Lower lobe of right lung (tissue), 2 donors: ENCODE measurements at regions not wholly inside any gene's neighbourhood (a gene's known extent, or its start where the extent isn't known, plus 50 kb on each side); places are given as distances from the start of the nearest gene placed in this dataset.
"Not testable (repeated sequence)": the region's sequence is repeated elsewhere in the genome, so short reads cannot be mapped to it uniquely, and the experiment has no call there.

ENCODE experiments used
- ATAC-seq, 2 donors: fragments of 200-7000 bp; cut with Tn5 transposase; one replicate each; pipeline ENCODE4 v1.9.1; 2020 to 2022; ENCODE audit warnings: mild to moderate bottlenecking in 2 of 2, moderate library complexity in 2 of 2
- DNase-seq: peaks from one replicate; pipeline ENCODE4 v3.0.0-alpha.2; 2020
- H3K27ac ChIP-seq: fragments of 200-600 bp; one replicate; pipeline ENCODE4 v1.8.0; 2022
- H3K27me3 ChIP-seq: fragments of 200-600 bp; one replicate; pipeline ENCODE4 v1.8.0; 2022; ENCODE audit warnings: low read depth
- H3K36me3 ChIP-seq: fragments of 200-600 bp; one replicate; pipeline ENCODE4 v1.8.0; 2022; ENCODE audit warnings: mild to moderate bottlenecking
- H3K4me1 ChIP-seq: fragments of 200-600 bp; one replicate; pipeline ENCODE4 v1.8.0; 2022
- H3K4me3 ChIP-seq: fragments of 200-600 bp; one replicate; pipeline ENCODE4 v1.8.0; 2022; ENCODE audit warnings: mild to moderate bottlenecking
- H3K9me3 ChIP-seq: fragments of 200-600 bp; one replicate; pipeline ENCODE4 v1.8.0; 2022
- intact Hi-C: fragments of 100-400 bp; cut with DNase I; formaldehyde crosslinking; loops from one replicate; pipeline ENCODE4 v1.11.0; 2022
- TF ChIP-seq, protein P1 (sequence below): fragments of 200-600 bp; IDR thresholded peaks from one replicate; pipeline ENCODE4 v1.8.0; 2022; ENCODE audit warnings: antibody characterized with exemption, mild to moderate bottlenecking
- donor health status: DM: no; HTN: yes; CAD: no; lungs with severe emphysema.

DNA sequence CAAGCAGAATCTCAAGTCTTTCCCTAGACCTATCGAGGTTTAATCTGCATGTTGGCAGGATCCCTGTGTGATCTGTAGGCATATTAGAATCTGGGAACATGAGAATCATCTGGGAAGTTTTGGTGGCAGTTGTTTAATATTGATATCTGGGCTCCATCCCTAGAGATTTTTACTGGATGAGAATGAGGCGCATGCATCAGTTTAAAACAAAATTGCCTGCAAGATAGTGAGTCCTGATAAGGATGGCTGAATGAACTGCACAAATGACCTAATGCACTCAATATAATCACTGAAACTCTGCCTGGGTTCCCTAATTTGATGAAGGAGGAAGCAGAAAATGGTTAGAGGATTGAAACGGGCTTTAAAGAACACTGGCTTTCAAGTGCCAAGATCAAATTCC lies 218.0 kb downstream of the FGFR2 start:
- no peak for DNase-seq
- no peaks in the 10 kb centered on the region for H3K27me3 ChIP-seq
- no peak overlapping the region for H3K4me3 ChIP-seq
- H3K4me1 ChIP-seq = no peaks in the 10 kb centered on the region
- TF ChIP-seq, protein P1, sequence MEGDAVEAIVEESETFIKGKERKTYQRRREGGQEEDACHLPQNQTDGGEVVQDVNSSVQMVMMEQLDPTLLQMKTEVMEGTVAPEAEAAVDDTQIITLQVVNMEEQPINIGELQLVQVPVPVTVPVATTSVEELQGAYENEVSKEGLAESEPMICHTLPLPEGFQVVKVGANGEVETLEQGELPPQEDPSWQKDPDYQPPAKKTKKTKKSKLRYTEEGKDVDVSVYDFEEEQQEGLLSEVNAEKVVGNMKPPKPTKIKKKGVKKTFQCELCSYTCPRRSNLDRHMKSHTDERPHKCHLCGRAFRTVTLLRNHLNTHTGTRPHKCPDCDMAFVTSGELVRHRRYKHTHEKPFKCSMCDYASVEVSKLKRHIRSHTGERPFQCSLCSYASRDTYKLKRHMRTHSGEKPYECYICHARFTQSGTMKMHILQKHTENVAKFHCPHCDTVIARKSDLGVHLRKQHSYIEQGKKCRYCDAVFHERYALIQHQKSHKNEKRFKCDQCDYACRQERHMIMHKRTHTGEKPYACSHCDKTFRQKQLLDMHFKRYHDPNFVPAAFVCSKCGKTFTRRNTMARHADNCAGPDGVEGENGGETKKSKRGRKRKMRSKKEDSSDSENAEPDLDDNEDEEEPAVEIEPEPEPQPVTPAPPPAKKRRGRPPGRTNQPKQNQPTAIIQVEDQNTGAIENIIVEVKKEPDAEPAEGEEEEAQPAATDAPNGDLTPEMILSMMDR = no peak
- no peak for ATAC-seq
- intact Hi-C loops = no loop called here
- no peaks in the 10 kb centered on the region for H3K36me3 ChIP-seq
- no peak overlapping the region for H3K27ac ChIP-seq
- H3K9me3 ChIP-seq = no peaks in the 10 kb centered on the region

- H3K36me3 ChIP-seq, DNase-seq, H3K27me3 ChIP-seq, H3K27ac ChIP-seq, H3K9me3 ChIP-seq, H3K4me1 ChIP-seq, ATAC-seq, intact Hi-C loops, H3K4me3 ChIP-seq: not testable (repeated sequence)
Observed at GRCh38 chr10:121382029-121382520, 216.2 kb downstream of the FGFR2 start.

- Histone ChIP-seq H3K4me3 (no peak overlapping the region), H3K27me3 (no peaks in the 10 kb centered on the region), H3K36me3 (no peaks in the 10 kb centered on the region), H3K9me3 (no peaks in the 10 kb centered on the region), H3K4me1 (no peaks in the 10 kb centered on the region), H3K27ac (no peak overlapping the region)
- TF ChIP-seq, protein P1 = no peak
- ATAC-seq (no peak), DNase-seq (no peak)
- intact Hi-C loops = no loop called here
Observed at GRCh38 chr10:121385136-121385535, 213.1 kb downstream of the FGFR2 start.

- DNase-seq (no peak), ATAC-seq (peak in 1 of 2 donors; percentile 48)
- TF ChIP-seq, protein P1 = no peak
- Histone ChIP-seq H3K4me1 (no peaks in the 10 kb centered on the region), H3K36me3 (no peaks in the 10 kb centered on the region), H3K27me3 (no peaks in the 10 kb centered on the region), H3K4me3 (no peak overlapping the region), H3K27ac (no peak overlapping the region), H3K9me3 (no peaks in the 10 kb centered on the region)
- intact Hi-C loops = no loop called here
Observed at GRCh38 chr10:121392657-121393056, 205.6 kb downstream of the FGFR2 start.

DNA sequence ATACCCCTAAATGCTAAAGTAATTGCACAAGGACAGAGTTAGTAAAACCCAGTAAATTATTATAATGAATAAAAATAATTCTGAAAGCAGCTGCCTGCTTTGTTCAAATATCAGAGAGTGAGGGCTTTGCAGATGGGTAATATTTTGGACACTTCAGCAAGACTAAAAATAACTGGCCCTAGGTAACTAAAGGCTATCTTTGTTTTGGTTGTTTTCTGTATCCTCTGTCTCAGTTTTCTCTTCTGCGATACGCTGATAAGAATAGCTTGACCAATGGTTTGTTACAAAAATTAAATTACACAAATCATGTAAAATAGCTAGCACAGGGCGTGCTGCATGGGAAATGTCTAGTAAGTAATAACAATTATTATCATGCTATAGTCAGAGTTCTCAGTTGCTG lies 204.7 kb downstream of the FGFR2 start:
- no peak overlapping the region for H3K4me3 ChIP-seq
- no peak overlapping the region for H3K27ac ChIP-seq
- H3K4me1 ChIP-seq = no peaks in the 10 kb centered on the region
- no peaks in the 10 kb centered on the region for H3K27me3 ChIP-seq
- ATAC-seq (no peak), DNase-seq (no peak)
- no peaks in the 10 kb centered on the region for H3K9me3 ChIP-seq
- H3K36me3 ChIP-seq = no peaks in the 10 kb centered on the region
- intact Hi-C loops = no loop called here
- TF ChIP-seq, protein P1 = no peak

DNA sequence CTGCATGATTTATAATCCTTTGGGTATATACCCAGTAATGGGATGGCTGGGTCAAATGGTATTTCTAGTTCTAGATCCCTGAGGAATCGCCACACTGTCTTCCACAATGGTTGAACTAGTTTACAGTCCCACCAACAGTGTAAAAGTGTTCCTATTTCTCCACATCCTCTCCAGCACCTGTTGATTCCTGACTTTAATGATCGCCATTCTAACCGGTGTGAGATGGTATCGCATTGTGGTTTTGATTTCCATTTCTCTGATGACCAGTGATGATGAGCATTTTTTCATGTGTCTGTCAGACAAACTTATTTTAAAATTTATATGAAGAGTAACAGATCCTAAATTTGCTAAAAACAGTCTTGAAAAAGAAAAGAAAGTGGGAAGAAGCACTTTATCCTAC lies 197.7 kb downstream of the FGFR2 start:
- H3K27me3 ChIP-seq, H3K36me3 ChIP-seq, H3K27ac ChIP-seq, H3K9me3 ChIP-seq, intact Hi-C loops, DNase-seq, H3K4me3 ChIP-seq, H3K4me1 ChIP-seq, ATAC-seq: not testable (repeated sequence)

DNA sequence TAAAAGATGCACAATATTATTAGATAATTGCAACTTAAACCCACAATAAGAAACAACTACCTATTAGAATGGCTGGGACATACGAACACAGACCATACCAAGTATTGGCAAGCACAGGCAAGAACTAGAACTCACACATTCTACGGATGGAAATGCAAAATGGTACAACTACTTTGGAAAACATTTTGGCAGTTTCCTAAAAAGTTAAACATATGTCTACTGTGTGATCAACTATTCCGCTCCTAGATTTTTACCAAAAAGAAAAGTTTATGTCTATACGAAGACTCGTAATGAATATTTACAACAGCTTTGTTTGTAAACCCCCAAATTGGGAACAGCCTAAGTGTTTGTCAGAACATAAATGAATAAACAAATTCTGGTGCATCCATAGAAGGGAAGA lies 194.7 kb downstream of the FGFR2 start:
- H3K27me3 ChIP-seq = no peaks in the 10 kb centered on the region
- no peak overlapping the region for H3K4me3 ChIP-seq
- H3K36me3 ChIP-seq = no peaks in the 10 kb centered on the region
- ATAC-seq = no peak
- no peak overlapping the region for H3K27ac ChIP-seq
- DNase-seq = no peak
- no peaks in the 10 kb centered on the region for H3K4me1 ChIP-seq
- TF ChIP-seq, protein P1 = no peak
- H3K9me3 ChIP-seq = no peaks in the 10 kb centered on the region
- intact Hi-C loops = no loop called here
